HEK293T (cell line): ENCODE measurements at regions not wholly inside any gene's neighbourhood (a gene's known extent, or its start where the extent isn't known, plus 50 kb on each side); places are given as distances from the start of the nearest gene placed in this dataset.

Source experiments
- CTCF ChIA-PET: fragments of 350-600 bp; formaldehyde crosslinking; extraction: SDS; loops from one replicate; lab custom pipeline; 2021; ENCODE audit warnings: antibody characterized with exemption, inconsistent platforms; lab: Yijun Ruan, JAX
- POLR2A ChIA-PET: fragments of 350-600 bp; formaldehyde crosslinking; extraction: SDS; loops from one replicate; lab custom pipeline; 2020; ENCODE audit warnings: antibody characterized with exemption, inconsistent platforms; lab: Yijun Ruan, JAX
- DNase-seq: peaks from one replicate; pipeline ENCODE4 v3.0.0; 2012; ENCODE audit warnings: mixed read lengths; ENCODE audit errors: extremely low spot score
- ARNT ChIP-seq: fragments of 450-650 bp; IDR thresholded peaks from 2 replicates; pipeline ENCODE4 v1.6.1; 2017; ENCODE audit warnings: mild to moderate bottlenecking
- BHLHE40 ChIP-seq: fragments of 450-650 bp; IDR thresholded peaks from 2 replicates; pipeline ENCODE4 v1.6.1; 2016; ENCODE audit warnings: mild to moderate bottlenecking, moderate library complexity, borderline replicate concordance
- CTBP1 ChIP-seq: fragments of 450-650 bp; IDR thresholded peaks from 2 replicates; pipeline ENCODE4 v1.6.1; 2016; ENCODE audit warnings: borderline replicate concordance
- ELF4 ChIP-seq: fragments of 450-650 bp; IDR thresholded peaks from 2 replicates; pipeline ENCODE4 v1.6.1; 2017; ENCODE audit warnings: antibody characterized with exemption
- FOXA1 ChIP-seq: fragments of 450-650 bp; IDR thresholded peaks from 2 replicates; pipeline ENCODE4 v1.6.1; 2016; ENCODE audit warnings: mild to moderate bottlenecking
- FOXK2 ChIP-seq: fragments of 450-650 bp; IDR thresholded peaks from 2 replicates; pipeline ENCODE4 v1.6.1; 2016; ENCODE audit warnings: mild to moderate bottlenecking
- FOXM1 ChIP-seq: fragments of 450-650 bp; IDR thresholded peaks from 2 replicates; pipeline ENCODE4 v1.6.1; 2017; ENCODE audit warnings: mild to moderate bottlenecking, borderline replicate concordance
- HDGF ChIP-seq: fragments of 450-650 bp; IDR thresholded peaks from 2 replicates; pipeline ENCODE4 v1.6.1; 2017; ENCODE audit warnings: antibody characterized with exemption, borderline replicate concordance
- L3MBTL2 ChIP-seq: fragments of 450-650 bp; conservative IDR thresholded peaks from 2 replicates; pipeline ENCODE4 v1.6.1; 2016; ENCODE audit warnings: mild to moderate bottlenecking
- LEF1 ChIP-seq: fragments of 450-650 bp; IDR thresholded peaks from 2 replicates; pipeline ENCODE4 v1.6.1; 2017; ENCODE audit warnings: mild to moderate bottlenecking, borderline replicate concordance
- NFRKB ChIP-seq: fragments of 450-650 bp; IDR thresholded peaks from 2 replicates; pipeline ENCODE4 v1.6.1; 2016; ENCODE audit warnings: mild to moderate bottlenecking, moderate library complexity
- SP1 ChIP-seq: fragments of 450-650 bp; IDR thresholded peaks from 2 replicates; pipeline ENCODE4 v1.6.1; 2017
- SUZ12 ChIP-seq: fragments of 450-650 bp; IDR thresholded peaks from 2 replicates; pipeline ENCODE4 v1.6.1; 2016; ENCODE audit warnings: mild to moderate bottlenecking
- TARDBP ChIP-seq: fragments of 450-650 bp; IDR thresholded peaks from 2 replicates; pipeline ENCODE4 v1.6.1; 2016
- ZNF384 ChIP-seq: fragments of 450-650 bp; IDR thresholded peaks from 2 replicates; pipeline ENCODE4 v1.6.1; 2016
- TF ChIP-seq, protein P1 (sequence below): fragments of 450-650 bp; IDR thresholded peaks from 2 replicates; pipeline ENCODE4 v1.6.1; 2016

GRCh38 chr1:99106274-99106673, 101.6 kb upstream of the PLPPR5 start:
- CTCF ChIA-PET = no interaction called here
- DNase-seq = no peak
- POLR2A ChIA-PET = no interaction called here
- TF ChIP-seq ARNT (no peak), ELF4 (no peak), HDGF (no peak), FOXK2 (no peak), LEF1 (no peak), ZNF384 (no peak), BHLHE40 (no peak), CTBP1 (no peak), SUZ12 (no peak)
- TF ChIP-seq, protein P1, sequence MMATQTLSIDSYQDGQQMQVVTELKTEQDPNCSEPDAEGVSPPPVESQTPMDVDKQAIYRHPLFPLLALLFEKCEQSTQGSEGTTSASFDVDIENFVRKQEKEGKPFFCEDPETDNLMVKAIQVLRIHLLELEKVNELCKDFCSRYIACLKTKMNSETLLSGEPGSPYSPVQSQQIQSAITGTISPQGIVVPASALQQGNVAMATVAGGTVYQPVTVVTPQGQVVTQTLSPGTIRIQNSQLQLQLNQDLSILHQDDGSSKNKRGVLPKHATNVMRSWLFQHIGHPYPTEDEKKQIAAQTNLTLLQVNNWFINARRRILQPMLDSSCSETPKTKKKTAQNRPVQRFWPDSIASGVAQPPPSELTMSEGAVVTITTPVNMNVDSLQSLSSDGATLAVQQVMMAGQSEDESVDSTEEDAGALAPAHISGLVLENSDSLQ = no peak

- POLR2A ChIA-PET = no interaction called here
- CTCF ChIA-PET = no interaction called here
- TF ChIP-seq HDGF (no peak), ARNT (no peak), L3MBTL2 (no peak), ELF4 (no peak), SUZ12 (no peak), NFRKB (no peak), ZNF384 (no peak), FOXM1 (no peak), FOXK2 (no peak), LEF1 (no peak), TARDBP (no peak), CTBP1 (no peak), SP1 (no peak), FOXA1 (no peak), BHLHE40 (no peak)
- TF ChIP-seq, protein P1 = no peak
- DNase-seq = no peak
These were observed 103.0 kb upstream of the PLPPR5 start for GRCh38 chr1:99107680-99108079.

DNA sequence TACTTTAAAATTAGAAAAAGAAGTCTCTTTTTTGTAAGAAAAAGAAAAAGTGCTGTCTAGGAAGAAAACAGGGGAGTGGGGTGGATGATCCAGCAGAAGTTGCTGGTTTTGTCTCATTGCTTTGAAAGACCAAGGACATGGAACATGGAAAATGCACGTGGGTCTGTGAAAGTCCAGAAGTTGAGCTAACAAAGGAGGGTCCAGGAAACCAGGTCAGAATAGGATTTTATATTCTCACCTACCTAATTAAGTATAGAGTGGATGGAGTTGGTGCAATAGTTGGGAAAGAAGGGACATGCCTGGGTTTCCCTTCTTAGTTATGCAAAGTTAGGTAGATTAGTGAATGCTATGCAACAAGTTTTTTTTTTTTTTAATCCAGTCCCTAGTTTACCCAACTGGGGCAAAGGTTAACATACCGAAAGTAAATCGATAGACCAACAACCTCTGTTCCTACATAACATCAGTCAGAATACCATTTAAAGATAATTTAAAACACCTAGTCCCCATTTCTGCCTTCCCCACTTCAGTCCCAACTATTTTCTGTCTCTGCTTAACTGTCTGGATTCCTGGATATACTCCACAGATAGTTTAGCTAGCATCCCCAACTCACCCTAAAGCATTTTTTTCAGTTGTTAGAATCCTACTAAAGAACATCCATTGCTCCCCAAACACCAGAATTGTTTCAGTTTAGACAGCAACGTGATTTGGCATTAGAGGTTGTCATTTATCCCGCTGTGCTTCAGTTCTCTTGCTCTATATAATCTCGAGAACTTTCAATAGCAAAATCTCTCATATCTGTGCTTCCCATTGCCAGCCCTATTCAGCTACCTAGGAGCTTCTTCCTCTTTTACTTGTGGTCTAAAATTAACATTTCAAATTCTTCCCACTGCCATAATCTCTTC, 105.7 kb upstream of the PLPPR5 start:
- ChIA-PET POLR2A (no interaction called here), CTCF (interaction anchor here (0.6 kb wide), 1 partner anchor 914 kb away, joined by 7 read pairs; no protein-coding TSS in a partner anchor)
- DNase-seq = no peak
- TF ChIP-seq FOXK2 = no peak
- TF ChIP-seq ZNF384 = no peak
- TF ChIP-seq SP1 = no peak
- TF ChIP-seq L3MBTL2 = no peak
- TF ChIP-seq, protein P1 = no peak
- TF ChIP-seq LEF1 = no peak
- TF ChIP-seq ARNT = no peak
- no peak for TF ChIP-seq FOXM1
- no peak for TF ChIP-seq SUZ12
- TF ChIP-seq ELF4 = no peak
- no peak for TF ChIP-seq TARDBP
- TF ChIP-seq HDGF = no peak
- TF ChIP-seq BHLHE40 = no peak
- TF ChIP-seq NFRKB = no peak
- no peak for TF ChIP-seq FOXA1
- no peak for TF ChIP-seq CTBP1

DNA sequence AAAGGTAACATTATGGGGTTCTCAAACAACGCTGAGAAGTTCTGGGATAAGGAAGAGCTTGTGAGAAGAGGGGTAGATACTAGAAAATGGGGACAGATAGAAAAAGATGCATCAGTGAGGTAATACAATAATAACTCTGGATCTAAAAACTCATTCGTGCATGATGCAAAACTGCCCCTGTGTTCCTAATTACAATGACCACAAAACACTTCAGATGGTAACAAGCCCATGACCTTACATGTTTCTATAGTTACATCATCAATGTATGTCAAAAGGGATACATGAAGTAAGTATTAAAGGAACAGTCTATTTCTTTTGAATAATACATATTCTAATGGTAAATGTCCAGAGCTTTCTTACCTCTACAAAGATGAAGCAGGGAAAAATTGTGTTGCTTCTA, 110.6 kb upstream of the PLPPR5 start:
- CTCF ChIA-PET = no interaction called here
- POLR2A ChIA-PET = no interaction called here
- DNase-seq = no peak
- no peak for TF ChIP-seq FOXA1
- TF ChIP-seq HDGF = no peak
- no peak for TF ChIP-seq SP1
- TF ChIP-seq ARNT = no peak
- TF ChIP-seq, protein P1 = no peak
- TF ChIP-seq LEF1 = no peak
- TF ChIP-seq L3MBTL2 = no peak

DNA sequence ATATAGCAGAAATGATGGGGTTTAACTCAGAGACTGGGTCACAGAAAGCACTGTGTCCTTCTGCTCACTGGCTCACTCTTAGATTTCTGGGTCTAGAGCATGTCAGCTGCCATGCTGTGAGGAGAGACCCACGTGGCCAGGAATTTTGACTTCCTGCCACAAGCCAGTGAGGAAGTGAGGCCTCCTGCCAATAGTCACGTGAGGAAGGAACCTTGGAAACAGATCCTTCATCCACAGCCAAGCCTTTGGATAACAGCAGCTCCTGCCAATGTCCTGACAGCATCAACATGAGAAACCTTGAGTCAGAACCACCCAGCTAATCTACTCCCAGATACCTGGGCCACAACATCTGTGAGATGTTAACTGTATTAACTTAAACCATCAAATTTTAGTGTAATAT, 114.5 kb upstream of the PLPPR5 start:
- ChIA-PET POLR2A (no interaction called here), CTCF (no interaction called here)
- no peak for TF ChIP-seq FOXA1
- TF ChIP-seq HDGF = no peak
- no peak for TF ChIP-seq ZNF384
- TF ChIP-seq CTBP1 = no peak
- TF ChIP-seq, protein P1 = no peak
- TF ChIP-seq ELF4 = no peak
- no peak for TF ChIP-seq FOXK2
- TF ChIP-seq LEF1 = no peak
- TF ChIP-seq BHLHE40 = no peak
- DNase-seq = no peak
